ENCODE measurements at regions not wholly inside any gene's neighbourhood (a gene's known extent, or its start where the extent isn't known, plus 50 kb on each side); places are given as distances from the start of the nearest gene placed in this dataset.

DNA sequence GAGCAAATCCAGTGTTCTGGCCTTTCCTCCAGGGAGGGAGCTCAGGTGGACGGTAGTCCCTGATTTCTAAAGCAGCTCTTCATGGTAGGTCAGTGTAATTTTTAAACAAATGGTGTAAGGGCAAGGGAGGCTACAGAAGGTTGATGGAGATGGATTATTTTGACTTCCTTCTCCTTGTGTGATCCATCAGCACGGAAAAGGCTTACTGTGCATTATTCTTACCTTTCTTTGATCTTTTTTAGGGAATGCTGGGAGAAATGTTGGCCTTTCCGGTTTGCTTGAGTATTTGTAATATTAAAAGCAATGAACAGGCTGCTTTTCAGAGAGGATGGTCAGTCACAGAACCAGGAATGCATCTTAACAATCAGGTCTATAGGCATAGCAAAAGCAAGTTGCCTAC is 487.0 kb upstream of the BTBD3 start:
- no peaks in the 10 kb centered on the region for H3K9me3 ChIP-seq (ENCODE audit: control insufficient read depth, insufficient read depth, low read depth, low read length)
- BruUV-seq (replicated peaks): no TSS peak
- TF ChIP-seq REST (IDR thresholded peaks at IDR 0.05; ENCODE audit: insufficient read depth in 1 of 2, low read depth in 2 of 2, low read length in 1 of 2) (no peak), SIN3A (IDR thresholded peaks at IDR 0.05; ENCODE audit: borderline replicate concordance, insufficient read depth, low read depth, low read length) (no peak), TCF7L2 (IDR thresholded peaks at IDR 0.05; ENCODE audit: low read depth, low read length) (no peak), POLR2AphosphoS5 (IDR thresholded peaks at IDR 0.05; ENCODE audit: low read depth, low read length) (no peak)
- TF ChIP-seq, protein P1, sequence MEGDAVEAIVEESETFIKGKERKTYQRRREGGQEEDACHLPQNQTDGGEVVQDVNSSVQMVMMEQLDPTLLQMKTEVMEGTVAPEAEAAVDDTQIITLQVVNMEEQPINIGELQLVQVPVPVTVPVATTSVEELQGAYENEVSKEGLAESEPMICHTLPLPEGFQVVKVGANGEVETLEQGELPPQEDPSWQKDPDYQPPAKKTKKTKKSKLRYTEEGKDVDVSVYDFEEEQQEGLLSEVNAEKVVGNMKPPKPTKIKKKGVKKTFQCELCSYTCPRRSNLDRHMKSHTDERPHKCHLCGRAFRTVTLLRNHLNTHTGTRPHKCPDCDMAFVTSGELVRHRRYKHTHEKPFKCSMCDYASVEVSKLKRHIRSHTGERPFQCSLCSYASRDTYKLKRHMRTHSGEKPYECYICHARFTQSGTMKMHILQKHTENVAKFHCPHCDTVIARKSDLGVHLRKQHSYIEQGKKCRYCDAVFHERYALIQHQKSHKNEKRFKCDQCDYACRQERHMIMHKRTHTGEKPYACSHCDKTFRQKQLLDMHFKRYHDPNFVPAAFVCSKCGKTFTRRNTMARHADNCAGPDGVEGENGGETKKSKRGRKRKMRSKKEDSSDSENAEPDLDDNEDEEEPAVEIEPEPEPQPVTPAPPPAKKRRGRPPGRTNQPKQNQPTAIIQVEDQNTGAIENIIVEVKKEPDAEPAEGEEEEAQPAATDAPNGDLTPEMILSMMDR (IDR thresholded peaks at IDR 0.05): no peak
- no peaks in the 10 kb centered on the region for H3K4me1 ChIP-seq (ENCODE audit: control insufficient read depth, insufficient read depth, low read length)
- POLR2A ChIA-PET: no interaction called here
- H3K27me3 ChIP-seq (ENCODE audit: control insufficient read depth, insufficient read depth, low read length): no peaks in the 10 kb centered on the region
- no peak for ATAC-seq
- no peak overlapping the region for H3K27ac ChIP-seq (ENCODE audit: low read length)
- CTCF ChIA-PET: no interaction called here
- H3K36me3 ChIP-seq (ENCODE audit: control insufficient read depth, insufficient read depth, low read length): no peaks in the 10 kb centered on the region
- in situ Hi-C loops (cut with HindIII; ENCODE audit: low pct_unique_long_range_greater_than_20kb, low sequenced_read_pairs): no loop called here
- no peak for DNase-seq (ENCODE audit: low read depth, low spot score)
- no peak overlapping the region for H3K4me3 ChIP-seq (ENCODE audit: low read depth in 2 of 2, low read length in 2 of 2)
- intact Hi-C loops (cut with micrococcal nuclease; ENCODE audit: unreplicated experiment): no loop called here

- H3K4me1 ChIP-seq (ENCODE audit: control insufficient read depth, insufficient read depth, low read length): no peaks in the 10 kb centered on the region
- in situ Hi-C loops (cut with HindIII; ENCODE audit: low pct_unique_long_range_greater_than_20kb, low sequenced_read_pairs): no loop called here
- no peak overlapping the region for H3K4me3 ChIP-seq (ENCODE audit: low read depth in 2 of 2, low read length in 2 of 2)
- no peak for ATAC-seq
- H3K36me3 ChIP-seq (ENCODE audit: control insufficient read depth, insufficient read depth, low read length): no peaks in the 10 kb centered on the region
- no peak for DNase-seq (ENCODE audit: low read depth, low spot score)
- no peak overlapping the region for H3K27ac ChIP-seq (ENCODE audit: low read length)
- no peaks in the 10 kb centered on the region for H3K27me3 ChIP-seq (ENCODE audit: control insufficient read depth, insufficient read depth, low read length)
- intact Hi-C loops (cut with micrococcal nuclease; ENCODE audit: unreplicated experiment): no loop called here
- BruUV-seq (replicated peaks): no TSS peak
- ChIA-PET POLR2A (no interaction called here), CTCF (no interaction called here)
- TF ChIP-seq POLR2AphosphoS5 (IDR thresholded peaks at IDR 0.05; ENCODE audit: low read depth, low read length): no peak
- TF ChIP-seq TCF7L2 (IDR thresholded peaks at IDR 0.05; ENCODE audit: low read depth, low read length): no peak
- TF ChIP-seq, protein P1 (IDR thresholded peaks at IDR 0.05): no peak
- no peak for TF ChIP-seq SIN3A (IDR thresholded peaks at IDR 0.05; ENCODE audit: borderline replicate concordance, insufficient read depth, low read depth, low read length)
- no peak for TF ChIP-seq REST (IDR thresholded peaks at IDR 0.05; ENCODE audit: insufficient read depth in 1 of 2, low read depth in 2 of 2, low read length in 1 of 2)
- no peaks in the 10 kb centered on the region for H3K9me3 ChIP-seq (ENCODE audit: control insufficient read depth, insufficient read depth, low read depth, low read length)
Observed at GRCh38 chr20:11431621-11432020, 486.1 kb upstream of the BTBD3 start.

All from Panc1 (cell line).